ENCODE measurements at regions not wholly inside any gene's neighbourhood (a gene's known extent, or its start where the extent isn't known, plus 50 kb on each side); places are given as distances from the start of the nearest gene placed in this dataset.

DNA sequence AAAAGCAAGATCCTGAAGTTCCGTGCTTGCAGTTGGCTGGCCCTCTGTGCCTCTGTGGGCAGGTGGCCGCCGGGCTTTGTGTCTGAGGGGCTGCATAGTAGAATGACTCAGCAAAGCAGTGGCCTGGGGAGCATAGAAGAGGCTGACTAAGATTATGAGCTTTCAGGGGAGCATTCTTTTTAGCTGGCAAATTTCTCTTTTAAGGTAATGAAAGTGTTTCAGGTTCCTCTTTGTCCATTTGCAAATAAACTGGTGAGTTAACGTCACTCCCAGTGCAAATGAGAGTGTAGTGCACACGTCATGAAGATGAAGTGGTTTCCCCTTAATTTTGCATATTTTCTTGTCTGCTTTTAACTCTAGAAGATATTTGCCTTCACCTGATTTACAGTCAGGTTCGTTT is 98.6 kb downstream of the BCL2L11 start:
- DNase-seq (no peak), ATAC-seq (ENCODE audit: insufficient read depth, low read depth) (no peak)
- Histone ChIP-seq H3K9ac (ENCODE audit: low read depth, low read length) (no peak overlapping the region), H3K27ac (ENCODE audit: low read length) (no peak overlapping the region), H4K20me1 (ENCODE audit: insufficient read depth, low read length) (no peaks in the 10 kb centered on the region), H3K9me3 (ENCODE audit: insufficient read depth, low read length, severe bottlenecking) (peaks cover 32% of the 10 kb centered on the region), H2AFZ (ENCODE audit: low read depth, low read length) (no peak overlapping the region), H3K79me2 (ENCODE audit: insufficient read depth, low read length) (no peaks in the 10 kb centered on the region), H3K4me3 (ENCODE audit: low read depth in 1 of 2, low read length in 2 of 2) (no peak overlapping the region), H3K27me3 (ENCODE audit: insufficient read depth, low read length, poor library complexity) (no peaks in the 10 kb centered on the region), H3K4me1 (ENCODE audit: insufficient read depth, low read length) (no peaks in the 10 kb centered on the region), H3K4me2 (ENCODE audit: insufficient read depth, low read length) (no peak overlapping the region), H3K36me3 (ENCODE audit: insufficient read depth, low read length) (peaks cover 3% of the 10 kb centered on the region; the same call in 1 of the 2 replicates)
- TF ChIP-seq EZH2 (IDR thresholded peaks at IDR 0.05; ENCODE audit: borderline replicate concordance, low read depth, low read length, severe bottlenecking) = no peak
- TF ChIP-seq, protein P1, sequence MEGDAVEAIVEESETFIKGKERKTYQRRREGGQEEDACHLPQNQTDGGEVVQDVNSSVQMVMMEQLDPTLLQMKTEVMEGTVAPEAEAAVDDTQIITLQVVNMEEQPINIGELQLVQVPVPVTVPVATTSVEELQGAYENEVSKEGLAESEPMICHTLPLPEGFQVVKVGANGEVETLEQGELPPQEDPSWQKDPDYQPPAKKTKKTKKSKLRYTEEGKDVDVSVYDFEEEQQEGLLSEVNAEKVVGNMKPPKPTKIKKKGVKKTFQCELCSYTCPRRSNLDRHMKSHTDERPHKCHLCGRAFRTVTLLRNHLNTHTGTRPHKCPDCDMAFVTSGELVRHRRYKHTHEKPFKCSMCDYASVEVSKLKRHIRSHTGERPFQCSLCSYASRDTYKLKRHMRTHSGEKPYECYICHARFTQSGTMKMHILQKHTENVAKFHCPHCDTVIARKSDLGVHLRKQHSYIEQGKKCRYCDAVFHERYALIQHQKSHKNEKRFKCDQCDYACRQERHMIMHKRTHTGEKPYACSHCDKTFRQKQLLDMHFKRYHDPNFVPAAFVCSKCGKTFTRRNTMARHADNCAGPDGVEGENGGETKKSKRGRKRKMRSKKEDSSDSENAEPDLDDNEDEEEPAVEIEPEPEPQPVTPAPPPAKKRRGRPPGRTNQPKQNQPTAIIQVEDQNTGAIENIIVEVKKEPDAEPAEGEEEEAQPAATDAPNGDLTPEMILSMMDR (IDR thresholded peaks at IDR 0.05; ENCODE audit: borderline replicate concordance, extremely low read depth, low read length, poor library complexity, severe bottlenecking) = no peak

DNA sequence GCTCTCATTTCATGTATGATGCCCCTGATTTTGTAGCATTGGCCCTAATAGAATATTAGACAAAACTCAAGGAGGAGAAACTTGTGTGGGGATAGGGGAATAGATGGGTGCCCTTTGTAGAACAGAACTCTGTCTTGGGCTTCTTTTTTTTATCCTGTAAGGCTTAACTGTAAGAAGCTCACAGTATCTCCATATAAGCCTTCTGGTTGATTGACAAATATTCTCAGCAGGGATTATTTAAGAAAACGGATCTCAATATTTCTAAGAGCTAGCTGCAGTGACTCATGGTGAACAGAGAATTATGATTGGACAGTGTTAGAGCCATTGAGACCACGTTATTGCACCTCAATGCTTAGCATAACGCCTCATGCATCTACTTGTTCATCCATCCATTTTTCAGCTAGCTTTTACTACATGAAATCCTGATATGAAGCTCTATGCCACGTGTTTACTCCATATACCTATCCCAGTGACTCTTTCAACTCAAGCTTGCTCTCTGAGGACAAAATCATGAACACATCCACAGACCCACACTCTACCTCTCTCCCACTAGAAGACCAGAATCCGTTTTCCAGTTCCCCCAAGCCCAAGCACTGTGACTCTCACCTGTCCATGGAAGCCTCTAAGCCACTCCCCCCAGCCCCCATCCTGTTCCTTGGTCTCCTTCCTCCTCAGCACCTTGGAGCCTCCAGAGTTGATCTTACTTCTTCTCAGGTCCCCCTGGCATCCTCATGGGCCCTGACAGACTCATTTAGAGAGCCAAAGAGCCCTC is 99.2 kb downstream of the BCL2L11 start:
- no peak overlapping the region for H3K4me3 ChIP-seq (ENCODE audit: low read depth in 1 of 2, low read length in 2 of 2)
- no peaks in the 10 kb centered on the region for H3K36me3 ChIP-seq (ENCODE audit: insufficient read depth, low read length)
- no peaks in the 10 kb centered on the region for H3K27me3 ChIP-seq (ENCODE audit: insufficient read depth, low read length, poor library complexity)
- TF ChIP-seq, protein P1 (IDR thresholded peaks at IDR 0.05; ENCODE audit: borderline replicate concordance, extremely low read depth, low read length, poor library complexity, severe bottlenecking) = no peak
- no peak for TF ChIP-seq EZH2 (IDR thresholded peaks at IDR 0.05; ENCODE audit: borderline replicate concordance, low read depth, low read length, severe bottlenecking)
- H3K27ac ChIP-seq (ENCODE audit: low read length) = no peak overlapping the region
- ATAC-seq (ENCODE audit: insufficient read depth, low read depth) (no peak), DNase-seq (no peak)
- no peaks in the 10 kb centered on the region for H4K20me1 ChIP-seq (ENCODE audit: insufficient read depth, low read length)
- H3K4me2 ChIP-seq (ENCODE audit: insufficient read depth, low read length) = no peak overlapping the region
- no peaks in the 10 kb centered on the region for H3K79me2 ChIP-seq (ENCODE audit: insufficient read depth, low read length)
- no peaks in the 10 kb centered on the region for H3K4me1 ChIP-seq (ENCODE audit: insufficient read depth, low read length)
- no peak overlapping the region for H3K9ac ChIP-seq (ENCODE audit: low read depth, low read length)
- H2AFZ ChIP-seq (ENCODE audit: low read depth, low read length) = no peak overlapping the region
- peaks cover 25% of the 10 kb centered on the region for H3K9me3 ChIP-seq (ENCODE audit: insufficient read depth, low read length, severe bottlenecking)

DNA sequence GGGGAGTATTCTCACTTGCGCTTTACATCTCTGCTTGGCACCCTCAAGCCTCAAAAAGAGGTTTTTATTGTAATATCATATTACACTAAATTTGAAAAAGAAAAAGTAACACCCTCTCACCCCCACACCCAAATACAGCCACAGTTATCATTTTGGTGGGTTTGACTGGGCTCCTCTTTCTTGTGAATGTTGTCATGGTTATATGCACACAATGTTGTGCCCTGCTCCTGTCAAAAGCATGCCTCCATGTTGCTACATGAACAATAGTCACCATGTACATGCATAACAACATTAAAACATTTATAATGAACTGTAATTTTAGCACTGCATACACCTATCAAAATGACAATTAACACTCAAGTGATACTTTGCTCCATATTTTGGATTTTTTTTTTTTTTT is 100.2 kb downstream of the BCL2L11 start:
- H3K27ac ChIP-seq (ENCODE audit: low read length) = no peak overlapping the region
- no peak overlapping the region for H3K4me2 ChIP-seq (ENCODE audit: insufficient read depth, low read length)
- H3K9ac ChIP-seq (ENCODE audit: low read depth, low read length) = no peak overlapping the region
- H4K20me1 ChIP-seq (ENCODE audit: insufficient read depth, low read length) = no peaks in the 10 kb centered on the region
- H3K4me1 ChIP-seq (ENCODE audit: insufficient read depth, low read length) = no peaks in the 10 kb centered on the region
- no peak for DNase-seq
- TF ChIP-seq, protein P1 (IDR thresholded peaks at IDR 0.05; ENCODE audit: borderline replicate concordance, extremely low read depth, low read length, poor library complexity, severe bottlenecking) = no peak
- TF ChIP-seq EZH2 (IDR thresholded peaks at IDR 0.05; ENCODE audit: borderline replicate concordance, low read depth, low read length, severe bottlenecking) = no peak
- peaks cover 29% of the 10 kb centered on the region for H3K9me3 ChIP-seq (ENCODE audit: insufficient read depth, low read length, severe bottlenecking)
- no peaks in the 10 kb centered on the region for H3K27me3 ChIP-seq (ENCODE audit: insufficient read depth, low read length, poor library complexity)
- H2AFZ ChIP-seq (ENCODE audit: low read depth, low read length) = no peak overlapping the region
- no peak for ATAC-seq (ENCODE audit: insufficient read depth, low read depth)
- H3K79me2 ChIP-seq (ENCODE audit: insufficient read depth, low read length) = no peaks in the 10 kb centered on the region
- no peak overlapping the region for H3K4me3 ChIP-seq (ENCODE audit: low read depth in 1 of 2, low read length in 2 of 2)
- H3K36me3 ChIP-seq (ENCODE audit: insufficient read depth, low read length) = no peaks in the 10 kb centered on the region; the same call in 1 of the 2 replicates
